Fibroblast of skin of left quadriceps (primary cell): ENCODE measurements at regions not wholly inside any gene's neighbourhood (a gene's known extent, or its start where the extent isn't known, plus 50 kb on each side); places are given as distances from the start of the nearest gene placed in this dataset.

ENCODE experiments used
- DNase-seq, 2 experiments: peaks; one replicate each; pipeline ENCODE4 v3.0.0-alpha.2; 2013; ENCODE audit warnings: low read depth in 2 of 2

DNA sequence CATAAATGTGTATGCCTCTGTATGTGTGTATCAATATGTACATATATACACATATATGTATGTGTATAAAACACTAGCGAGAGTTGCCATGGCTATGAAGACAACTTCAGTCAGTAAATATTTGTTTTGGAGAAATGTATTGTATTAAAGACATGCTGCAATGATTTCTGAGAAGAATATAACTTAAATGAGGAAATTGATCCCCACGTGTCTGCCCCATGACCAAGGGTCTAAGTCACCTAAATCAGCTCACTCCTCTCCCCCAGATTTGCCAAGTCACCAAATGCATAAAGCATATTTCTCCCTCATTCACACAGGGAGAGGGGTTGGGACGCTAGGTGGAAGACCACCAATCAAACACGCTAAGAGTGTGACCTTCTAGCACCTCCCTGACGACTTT lies 58.3 kb upstream of the LYST start:
- DNase-seq, result no peak

- DNase-seq, result no peak
Measured at GRCh38 chr1:235923466-235924021, 56.8 kb upstream of the LYST start.

GRCh38 chr1:235920596-235921375 lies 54.1 kb upstream of the LYST start:
- no peak for DNase-seq

- no peak for DNase-seq
Measured at GRCh38 chr1:235919833-235920441, 53.2 kb upstream of the LYST start.

DNA sequence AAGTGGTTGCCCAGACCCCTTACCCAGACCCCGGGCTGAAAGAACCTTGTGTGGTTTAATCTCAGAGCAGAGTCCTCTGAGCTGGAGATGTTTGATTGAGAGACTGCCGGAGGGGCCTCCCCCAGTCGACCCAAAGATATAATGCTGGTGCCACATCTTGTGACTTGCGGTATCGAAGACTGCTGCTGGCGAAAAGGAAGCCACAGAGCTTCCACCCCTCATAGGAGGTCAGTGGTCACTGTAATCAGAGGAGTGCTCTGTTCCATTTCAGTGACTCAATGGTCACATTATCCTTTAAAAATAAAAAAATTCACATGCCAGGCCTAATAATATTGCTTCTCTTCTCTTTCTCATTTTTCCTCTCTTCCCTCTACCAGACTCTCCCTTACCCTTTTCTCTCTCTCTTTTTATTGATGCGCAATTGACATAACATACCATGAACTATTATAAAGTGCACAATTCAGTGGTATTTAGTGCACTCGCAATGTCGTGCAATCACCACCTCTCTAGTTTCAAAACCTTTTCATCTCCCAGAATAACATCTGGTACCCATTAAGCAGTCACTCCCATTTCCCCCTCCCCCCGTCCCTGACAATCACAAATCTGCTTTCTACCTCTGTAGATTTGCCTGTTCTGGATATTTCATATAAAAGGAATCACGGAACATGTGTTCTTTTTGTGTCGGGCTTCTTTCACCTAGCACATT lies 52.6 kb upstream of the LYST start:
- DNase-seq, result no peak

DNA sequence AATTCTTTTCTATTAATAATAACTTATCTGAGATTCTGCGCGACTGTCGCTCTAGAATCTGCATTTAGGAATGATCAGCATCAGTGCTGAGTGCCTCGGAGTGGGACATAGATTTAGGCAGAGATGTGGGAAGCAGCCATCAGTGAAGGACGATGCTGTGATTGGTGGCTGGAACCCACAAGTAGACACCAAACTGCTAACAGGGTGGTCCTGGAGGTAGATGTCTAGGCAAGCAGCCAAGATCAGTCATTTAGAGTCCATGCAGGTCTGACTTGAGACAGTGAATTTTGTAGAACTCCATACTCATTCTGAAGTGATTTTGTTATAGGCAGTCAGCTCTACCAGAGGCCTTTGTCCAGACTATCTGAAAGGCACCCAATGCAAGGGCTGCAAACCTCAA lies 51.8 kb upstream of the LYST start:
- DNase-seq, result no peak

DNA sequence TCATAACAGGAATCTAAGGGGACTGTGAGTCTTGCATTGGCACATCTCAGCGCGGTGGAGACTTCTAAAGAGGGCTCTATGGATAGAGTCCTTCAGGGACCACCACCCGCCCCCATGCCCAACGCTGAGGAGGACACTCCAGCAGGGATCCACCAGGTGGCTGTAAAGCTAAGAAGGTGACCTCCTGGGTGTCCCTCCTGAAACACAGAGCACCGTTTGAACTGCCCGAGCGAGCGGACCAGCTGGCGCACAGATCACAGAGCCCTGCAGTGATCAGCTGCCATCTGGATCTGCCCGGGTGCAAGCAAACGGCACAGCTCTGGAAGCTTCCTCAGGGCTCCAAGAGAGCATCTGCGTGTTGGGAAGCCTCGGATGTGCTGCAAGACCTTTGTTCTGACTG lies 51.3 kb upstream of the LYST start:
- no peak for DNase-seq

GRCh38 chr1:235917267-235917811 lies 50.6 kb upstream of the LYST start:
- DNase-seq, result peak; percentile 99
